Spleen (tissue), 11 donors: ENCODE measurements at regions not wholly inside any gene's neighbourhood (a gene's known extent, or its start where the extent isn't known, plus 50 kb on each side); places are given as distances from the start of the nearest gene placed in this dataset.

Source experiments
- DNase-seq: peaks from one replicate; pipeline ENCODE4 v3.0.0-alpha.2; 2020
- H3K27ac ChIP-seq, 8 donors: fragments of 200-600 bp; sonication (generic) in 7 of 8; 1 replicate in 4 of 8; 2 replicates in 4 of 8; pipeline versions ENCODE4 v1.5.0 to v1.8.0; 2016 to 2021; ENCODE audit warnings: inconsistent platforms in 4 of 8, mild to moderate bottlenecking in 4 of 8, moderate library complexity in 1 of 8
- H3K27me3 ChIP-seq, 7 donors: fragments of 200-600 bp; sonication (generic) in 6 of 7; replicated peaks in 1 of 7; 1 replicate in 4 of 7; 2 replicates in 3 of 7; pipeline versions ENCODE4 v1.5.0 to v1.8.0; 2016 to 2021; ENCODE audit warnings: inconsistent platforms in 3 of 7, mild to moderate bottlenecking in 1 of 7
- H3K36me3 ChIP-seq, 6 donors: fragments of 200-600 bp; sonication (generic) in 5 of 6; 1 replicate in 4 of 6; 2 replicates in 2 of 6; pipeline versions ENCODE4 v1.5.0 to v1.8.0; 2016 to 2021; ENCODE audit warnings: inconsistent platforms in 2 of 6
- H3K4me1 ChIP-seq, 6 donors: fragments of 200-600 bp; sonication (generic) in 5 of 6; 1 replicate in 3 of 6; 2 replicates in 3 of 6; pipeline versions ENCODE4 v1.5.0 to v1.8.0; 2016 to 2021; ENCODE audit warnings: inconsistent platforms in 3 of 6
- H3K4me3 ChIP-seq, 8 donors: fragments of 200-600 bp; sonication (generic) in 7 of 8; 1 replicate in 4 of 8; 2 replicates in 4 of 8; pipeline versions ENCODE4 v1.5.0 to v1.8.0; 2016 to 2021; ENCODE audit warnings: inconsistent platforms in 4 of 8, mild to moderate bottlenecking in 4 of 8, moderate library complexity in 2 of 8
- H3K9me3 ChIP-seq, 8 donors: fragments of 200-600 bp; sonication (generic) in 7 of 8; 1 replicate in 4 of 8; 2 replicates in 4 of 8; pipeline versions ENCODE4 v1.5.0 to v1.8.0; 2016 to 2021; ENCODE audit warnings: inconsistent platforms in 4 of 8
- POLR2A ChIP-seq, 3 donors: fragments of 450-650 bp; IDR thresholded peaks; one replicate each; pipeline ENCODE4 v1.5.1; 2017; ENCODE audit warnings: antibody characterized with exemption in 3 of 3, mild to moderate bottlenecking in 1 of 3
- POLR2AphosphoS5 ChIP-seq, 3 donors: sonication (generic); formaldehyde crosslinking; IDR thresholded peaks; one replicate each; pipeline ENCODE4 v1.5.1; 2017; ENCODE audit warnings: antibody characterized with exemption in 3 of 3
- WGBS, 5 donors: extraction: QIAGEN DNeasy Blood & Tissue Kit in 3 of 5; methylation state at CpG; one replicate each; pipeline versions ENCODE4 v1.1.5 to v1.1.7; 2013 to 2018; 5-methylcytosine and 5-hydroxymethylcytosine counted together
- intact Hi-C: fragments of 100-400 bp; cut with DNase I; formaldehyde crosslinking; loops from one replicate; pipeline ENCODE4 v1.15.0; 2023; ENCODE audit warnings: low total_unique reads
- TF ChIP-seq, protein P1 (sequence below), 11 experiments: fragments of 200-600 bp in 7 of 11; fragments of 450-650 bp in 4 of 11; sonication (generic) in 4 of 11; IDR thresholded peaks in 8 of 11; conservative IDR thresholded peaks in 3 of 11; 1 replicate in 7 of 11; 2 replicates in 4 of 11; pipeline versions ENCODE4 v1.4.0 to v1.8.0; 2016 to 2021; ENCODE audit warnings: antibody characterized with exemption in 11 of 11, inconsistent platforms in 4 of 11, mild to moderate bottlenecking in 1 of 11
- donor health status: healthy with polysubstance abuse.
- donor health status: DM: no; HTN: no; CAD: no; lungs with moderate emphysema.
- donor health status: DM: no; HTN: no; CAD: no.
- donor health status: Bipolar disorder and iron deficiency.
- donor health status: healthy.
- donor health status: DM: no; HTN: no; CAD: no.
- donor health status: DM: yes; HTN: yes; CAD: no.

DNA sequence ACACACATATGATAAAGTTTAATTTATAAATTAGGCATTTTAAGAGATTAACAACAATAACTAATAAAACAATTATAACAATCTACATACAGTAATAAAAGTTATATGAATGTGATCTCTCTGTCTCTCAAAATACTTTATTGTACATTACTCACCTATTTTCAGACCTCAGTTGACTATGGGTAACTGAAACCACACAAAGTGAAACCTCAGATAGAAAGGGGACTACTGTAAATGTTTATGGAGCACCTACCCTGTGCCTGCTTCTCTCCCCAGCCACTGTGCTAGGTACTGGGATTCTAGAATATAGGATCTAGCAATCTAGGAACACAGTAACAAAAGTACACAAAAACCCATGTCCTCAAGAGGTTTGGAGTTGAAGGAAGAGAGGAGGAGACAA lies 63.4 kb upstream of the BTN3A2 start:
- Histone ChIP-seq H3K4me3 (no peak overlapping the region), H3K27me3 (no peaks in the 10 kb centered on the region), H3K27ac (no peak overlapping the region), H3K36me3 (no peaks in the 10 kb centered on the region), H3K9me3 (no peaks in the 10 kb centered on the region), H3K4me1 (peaks cover 0 to 24% (median 4%) of the 10 kb centered on the region in 6 donors)
- intact Hi-C loops: no loop called here
- no peak for DNase-seq
- TF ChIP-seq POLR2AphosphoS5 (IDR thresholded peaks at IDR 0.05) (no peak), POLR2A (IDR thresholded peaks at IDR 0.05) (no peak)
- TF ChIP-seq, protein P1, sequence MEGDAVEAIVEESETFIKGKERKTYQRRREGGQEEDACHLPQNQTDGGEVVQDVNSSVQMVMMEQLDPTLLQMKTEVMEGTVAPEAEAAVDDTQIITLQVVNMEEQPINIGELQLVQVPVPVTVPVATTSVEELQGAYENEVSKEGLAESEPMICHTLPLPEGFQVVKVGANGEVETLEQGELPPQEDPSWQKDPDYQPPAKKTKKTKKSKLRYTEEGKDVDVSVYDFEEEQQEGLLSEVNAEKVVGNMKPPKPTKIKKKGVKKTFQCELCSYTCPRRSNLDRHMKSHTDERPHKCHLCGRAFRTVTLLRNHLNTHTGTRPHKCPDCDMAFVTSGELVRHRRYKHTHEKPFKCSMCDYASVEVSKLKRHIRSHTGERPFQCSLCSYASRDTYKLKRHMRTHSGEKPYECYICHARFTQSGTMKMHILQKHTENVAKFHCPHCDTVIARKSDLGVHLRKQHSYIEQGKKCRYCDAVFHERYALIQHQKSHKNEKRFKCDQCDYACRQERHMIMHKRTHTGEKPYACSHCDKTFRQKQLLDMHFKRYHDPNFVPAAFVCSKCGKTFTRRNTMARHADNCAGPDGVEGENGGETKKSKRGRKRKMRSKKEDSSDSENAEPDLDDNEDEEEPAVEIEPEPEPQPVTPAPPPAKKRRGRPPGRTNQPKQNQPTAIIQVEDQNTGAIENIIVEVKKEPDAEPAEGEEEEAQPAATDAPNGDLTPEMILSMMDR (IDR thresholded peaks at IDR 0.05 in 8 of 11, conservative IDR thresholded peaks at IDR 0.05 in 3 of 11): no peak

DNA sequence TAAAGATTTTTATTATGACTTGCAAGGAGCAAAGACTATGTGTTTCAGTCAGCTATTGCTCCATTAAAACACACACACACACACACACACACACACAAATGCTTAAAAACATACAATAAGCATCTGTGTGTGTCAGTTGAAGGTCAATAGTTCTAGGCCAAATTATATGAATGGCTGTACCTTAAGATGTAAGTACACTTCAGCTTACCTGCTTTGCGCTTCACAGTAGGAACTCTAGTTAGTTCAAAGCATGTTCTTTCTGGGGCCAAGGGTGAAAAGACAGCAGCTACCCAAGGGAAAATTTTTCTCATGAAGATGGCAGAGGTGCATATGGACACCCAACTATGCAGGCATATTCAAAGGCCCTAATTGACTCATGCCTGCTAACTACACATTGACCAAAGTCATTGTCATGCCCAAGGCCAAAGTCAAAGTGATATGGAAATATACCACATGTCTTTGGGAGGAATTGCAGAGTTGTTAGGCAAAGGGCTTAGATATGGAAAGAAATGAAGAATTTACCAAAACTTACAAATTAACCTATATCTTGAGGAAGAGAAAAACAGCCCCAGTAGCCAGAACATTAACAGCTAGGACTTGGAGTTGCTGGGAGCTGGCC lies 61.9 kb upstream of the BTN3A2 start:
- H3K4me1 ChIP-seq: peaks cover 0 to 30% (median 5%) of the 10 kb centered on the region in 6 donors
- H3K27ac ChIP-seq: no peak overlapping the region
- no peak overlapping the region for H3K4me3 ChIP-seq
- WGBS, 5 donors: 95 to 100% (median 97%) methylated on average over 1 of the region's 1 CpG
- DNase-seq: no peak
- H3K36me3 ChIP-seq: no peaks in the 10 kb centered on the region
- intact Hi-C loops: no loop called here
- H3K9me3 ChIP-seq: no peaks in the 10 kb centered on the region
- TF ChIP-seq POLR2A (IDR thresholded peaks at IDR 0.05): no peak
- no peak for TF ChIP-seq POLR2AphosphoS5 (IDR thresholded peaks at IDR 0.05)
- TF ChIP-seq, protein P1 (IDR thresholded peaks at IDR 0.05 in 8 of 11, conservative IDR thresholded peaks at IDR 0.05 in 3 of 11): no peak
- H3K27me3 ChIP-seq: no peaks in the 10 kb centered on the region

DNA sequence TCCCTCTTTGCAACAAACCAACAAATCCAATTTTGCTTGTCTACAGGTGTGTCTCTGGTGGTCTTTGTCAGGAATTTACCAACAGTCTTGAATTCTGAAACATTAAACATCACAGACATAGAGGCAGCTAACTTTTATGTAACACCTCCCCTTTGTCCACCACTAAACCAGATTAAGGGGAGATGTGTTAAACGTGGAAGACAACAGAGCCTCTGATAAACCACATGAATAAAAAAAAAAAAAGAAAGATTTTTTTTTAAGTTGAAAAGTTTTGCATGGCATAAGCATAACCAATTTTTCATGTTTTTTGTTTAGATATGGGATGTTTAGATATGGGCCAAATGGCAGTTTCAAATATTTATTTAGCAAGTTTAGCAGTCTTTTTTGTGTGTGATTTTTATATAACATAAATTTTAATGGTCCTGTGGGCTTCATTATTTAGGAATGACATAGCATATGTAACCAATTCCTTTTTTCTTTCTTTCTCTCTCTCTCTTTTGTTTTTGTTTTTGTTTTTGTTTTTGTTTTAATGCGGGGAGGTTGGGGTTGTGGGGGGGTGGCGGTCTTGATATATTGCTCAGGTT lies 60.7 kb upstream of the BTN3A2 start:
- Histone ChIP-seq H3K4me1 (peaks cover 0 to 32% (median 6%) of the 10 kb centered on the region in 6 donors), H3K36me3 (no peaks in the 10 kb centered on the region), H3K27ac (peak overlapping the region; percentile 73 to 96 (median 90)), H3K27me3 (no peaks in the 10 kb centered on the region), H3K9me3 (no peaks in the 10 kb centered on the region), H3K4me3 (peak overlapping the region in 7 of 8 donors; percentile 35 to 68 (median 46))
- no peak for TF ChIP-seq POLR2AphosphoS5 (IDR thresholded peaks at IDR 0.05)
- no peak for TF ChIP-seq POLR2A (IDR thresholded peaks at IDR 0.05)
- TF ChIP-seq, protein P1 (IDR thresholded peaks at IDR 0.05 in 8 of 11, conservative IDR thresholded peaks at IDR 0.05 in 3 of 11): no peak
- DNase-seq: no peak
- intact Hi-C loops: no loop called here
- WGBS, 5 donors: 18 to 39% (median 30%) methylated on average over 3 of the region's 3 CpGs

DNA sequence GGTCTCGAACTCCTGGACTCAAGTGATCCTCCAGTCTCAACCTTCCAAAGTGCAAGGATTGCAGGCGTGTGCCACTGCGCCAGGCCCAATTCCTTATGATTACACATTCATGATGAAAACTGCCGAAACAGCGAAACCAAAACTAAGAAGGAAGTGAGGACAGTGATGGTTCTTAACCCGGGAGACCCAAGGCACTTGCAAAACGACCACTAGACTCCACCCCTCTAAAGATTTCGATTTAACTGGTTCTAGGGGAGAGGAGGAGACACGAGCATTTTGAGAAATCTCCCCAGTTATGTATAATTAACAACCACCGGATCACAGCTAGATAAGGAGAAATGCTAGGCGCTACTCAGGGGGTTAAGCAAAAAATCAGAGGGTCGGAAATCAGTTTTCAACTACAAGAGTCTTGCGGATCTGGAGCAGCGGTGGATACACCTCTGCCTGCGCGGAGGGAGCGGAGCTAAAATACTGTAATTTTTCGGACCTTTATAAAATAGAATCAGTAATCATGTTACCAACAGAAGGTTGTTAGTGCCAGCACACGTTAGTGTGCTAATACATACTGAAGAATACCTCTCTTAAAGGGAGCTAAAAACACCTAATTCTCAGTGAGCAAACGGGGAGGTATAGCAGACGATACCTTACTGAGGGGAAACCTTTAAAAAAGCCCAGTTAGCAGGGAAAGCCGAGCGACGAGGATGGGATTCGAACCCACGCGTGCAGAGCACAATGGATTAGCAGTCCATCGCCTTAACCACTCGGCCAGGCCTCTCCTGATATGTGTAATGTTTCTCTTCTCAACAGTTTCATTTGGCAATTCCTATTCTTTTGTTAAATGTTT lies 60.0 kb upstream of the BTN3A2 start:
- no peaks in the 10 kb centered on the region for H3K36me3 ChIP-seq
- no peaks in the 10 kb centered on the region for H3K27me3 ChIP-seq
- H3K4me3 ChIP-seq: peak overlapping the region; percentile 6 to 68 (median 43)
- H3K4me1 ChIP-seq: peaks cover 0 to 32% (median 6%) of the 10 kb centered on the region in 6 donors
- intact Hi-C loops: no loop called here
- no peak for TF ChIP-seq POLR2A (IDR thresholded peaks at IDR 0.05)
- TF ChIP-seq, protein P1 (IDR thresholded peaks at IDR 0.05 in 8 of 11, conservative IDR thresholded peaks at IDR 0.05 in 3 of 11): peak in 1 of 11 experiments; percentile 1
- peak in 2 of 3 donors; percentile 8 to 70 for TF ChIP-seq POLR2AphosphoS5 (IDR thresholded peaks at IDR 0.05)
- WGBS, 5 donors: 1 to 10% (median 2%) methylated on average over 29 of the region's 29 CpGs
- no peaks in the 10 kb centered on the region for H3K9me3 ChIP-seq
- H3K27ac ChIP-seq: peak overlapping the region; percentile 73 to 96 (median 90)
- peak; percentile 85 for DNase-seq
